ENCODE measurements at regions not wholly inside any gene's neighbourhood (a gene's known extent, or its start where the extent isn't known, plus 50 kb on each side); places are given as distances from the start of the nearest gene placed in this dataset.

DNA sequence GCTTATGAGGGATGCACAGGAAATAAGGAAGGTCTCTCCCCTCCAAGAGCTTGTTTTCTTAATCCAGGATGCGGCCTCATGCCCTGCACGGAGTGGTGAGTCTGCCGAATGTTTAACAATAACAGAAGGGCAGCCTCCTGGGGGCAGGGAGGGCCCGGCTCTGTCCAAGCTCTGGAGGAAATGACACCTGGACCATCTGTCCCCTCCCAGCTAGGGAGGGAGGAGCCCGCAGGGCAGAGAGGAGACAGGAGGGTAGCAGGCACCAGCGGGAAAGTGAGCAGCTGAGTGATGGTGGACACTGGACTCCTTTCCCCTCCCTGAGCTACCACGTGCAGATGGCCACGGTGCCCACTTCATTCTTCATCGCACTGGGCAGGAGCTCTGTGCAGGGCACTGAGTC lies 398.2 kb upstream of the MYT1L start:
- H3K36me3 ChIP-seq = no peaks in the 10 kb centered on the region
- DNase-seq = no peak
- no peaks in the 10 kb centered on the region for H3K9me3 ChIP-seq
- peaks cover 0 to 13% (median 0%) of the 10 kb centered on the region in 4 donors for H3K27me3 ChIP-seq
- H3K4me3 ChIP-seq = no peak overlapping the region
- 63 to 78% methylated on average over 5 to 6 of the region's 9 CpGs for WGBS, 2 donors
- TF ChIP-seq, protein P1, sequence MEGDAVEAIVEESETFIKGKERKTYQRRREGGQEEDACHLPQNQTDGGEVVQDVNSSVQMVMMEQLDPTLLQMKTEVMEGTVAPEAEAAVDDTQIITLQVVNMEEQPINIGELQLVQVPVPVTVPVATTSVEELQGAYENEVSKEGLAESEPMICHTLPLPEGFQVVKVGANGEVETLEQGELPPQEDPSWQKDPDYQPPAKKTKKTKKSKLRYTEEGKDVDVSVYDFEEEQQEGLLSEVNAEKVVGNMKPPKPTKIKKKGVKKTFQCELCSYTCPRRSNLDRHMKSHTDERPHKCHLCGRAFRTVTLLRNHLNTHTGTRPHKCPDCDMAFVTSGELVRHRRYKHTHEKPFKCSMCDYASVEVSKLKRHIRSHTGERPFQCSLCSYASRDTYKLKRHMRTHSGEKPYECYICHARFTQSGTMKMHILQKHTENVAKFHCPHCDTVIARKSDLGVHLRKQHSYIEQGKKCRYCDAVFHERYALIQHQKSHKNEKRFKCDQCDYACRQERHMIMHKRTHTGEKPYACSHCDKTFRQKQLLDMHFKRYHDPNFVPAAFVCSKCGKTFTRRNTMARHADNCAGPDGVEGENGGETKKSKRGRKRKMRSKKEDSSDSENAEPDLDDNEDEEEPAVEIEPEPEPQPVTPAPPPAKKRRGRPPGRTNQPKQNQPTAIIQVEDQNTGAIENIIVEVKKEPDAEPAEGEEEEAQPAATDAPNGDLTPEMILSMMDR (IDR thresholded peaks at IDR 0.05) = no peak
- no peak for TF ChIP-seq POLR2A (IDR thresholded peaks at IDR 0.05)
- intact Hi-C loops (cut with DNase I) = no loop called here
- no peaks in the 10 kb centered on the region for H3K4me1 ChIP-seq
- H3K27ac ChIP-seq = no peak overlapping the region

DNA sequence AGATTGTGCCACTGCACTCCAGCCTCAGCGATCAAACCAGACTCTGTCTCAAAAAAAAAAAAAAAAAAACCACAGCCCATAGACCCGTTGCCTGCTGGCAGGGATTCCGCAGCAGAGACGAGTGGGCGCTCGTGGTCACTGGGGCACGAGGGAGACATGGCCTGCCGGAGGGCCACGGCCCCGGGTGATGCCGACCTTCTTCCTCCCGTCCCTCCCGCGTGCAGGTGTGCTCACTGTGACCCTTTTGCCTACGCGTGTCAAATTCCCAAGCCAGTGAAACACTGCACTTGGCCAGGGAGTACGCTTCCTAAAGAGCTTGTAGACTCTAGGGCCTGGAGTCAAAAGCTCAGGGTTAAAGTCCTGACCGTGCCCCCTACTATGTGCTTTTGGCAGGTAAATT lies 397.6 kb upstream of the MYT1L start:
- no peak for TF ChIP-seq POLR2A (IDR thresholded peaks at IDR 0.05)
- TF ChIP-seq, protein P1 (IDR thresholded peaks at IDR 0.05) = no peak
- H3K4me3 ChIP-seq = no peak overlapping the region
- H3K27ac ChIP-seq = no peak overlapping the region
- intact Hi-C loops (cut with DNase I) = no loop called here
- no peaks in the 10 kb centered on the region for H3K4me1 ChIP-seq
- WGBS, 2 donors = 86% methylated on average over 18 of the region's 18 CpGs
- no peaks in the 10 kb centered on the region for H3K9me3 ChIP-seq
- no peak for DNase-seq
- no peaks in the 10 kb centered on the region for H3K36me3 ChIP-seq
- peaks cover 0 to 13% (median 0%) of the 10 kb centered on the region in 4 donors for H3K27me3 ChIP-seq

DNA sequence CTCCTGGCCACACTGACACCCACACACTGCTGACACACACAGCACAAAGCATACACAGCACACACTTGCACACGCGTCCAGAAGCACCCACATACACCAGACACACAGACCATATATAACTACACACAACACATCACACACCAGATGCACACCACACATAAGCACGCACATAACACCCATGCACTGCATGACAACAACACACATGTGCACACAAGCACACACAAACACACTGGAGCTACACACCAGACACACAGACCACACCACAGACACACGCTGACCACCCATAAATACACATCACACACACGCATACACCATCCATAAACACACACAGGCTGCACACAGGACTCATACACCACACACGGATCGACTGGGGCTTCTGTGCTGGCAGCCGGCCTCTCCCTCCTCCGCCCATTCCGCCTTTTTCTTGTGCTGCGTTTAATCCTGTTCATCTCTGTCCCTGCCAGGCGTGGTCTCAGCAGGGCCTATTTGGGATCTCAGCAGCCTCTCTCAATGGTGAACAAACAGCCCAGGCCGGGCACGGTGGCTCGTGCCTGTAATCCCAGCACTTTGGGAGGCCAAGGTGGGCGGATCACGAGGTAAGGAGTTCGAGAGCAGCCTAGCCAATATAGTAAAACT lies 396.9 kb upstream of the MYT1L start:
- Histone ChIP-seq H3K36me3 (no peaks in the 10 kb centered on the region), H3K4me3 (no peak overlapping the region), H3K9me3 (no peaks in the 10 kb centered on the region), H3K27ac (no peak overlapping the region), H3K4me1 (no peaks in the 10 kb centered on the region), H3K27me3 (peaks cover 0 to 13% (median 0%) of the 10 kb centered on the region in 4 donors)
- 71 to 72% methylated on average over 11 to 12 of the region's 18 CpGs for WGBS, 2 donors
- intact Hi-C loops (cut with DNase I) = no loop called here
- TF ChIP-seq POLR2A (IDR thresholded peaks at IDR 0.05) = no peak
- TF ChIP-seq, protein P1 (IDR thresholded peaks at IDR 0.05) = no peak
- DNase-seq = no peak

DNA sequence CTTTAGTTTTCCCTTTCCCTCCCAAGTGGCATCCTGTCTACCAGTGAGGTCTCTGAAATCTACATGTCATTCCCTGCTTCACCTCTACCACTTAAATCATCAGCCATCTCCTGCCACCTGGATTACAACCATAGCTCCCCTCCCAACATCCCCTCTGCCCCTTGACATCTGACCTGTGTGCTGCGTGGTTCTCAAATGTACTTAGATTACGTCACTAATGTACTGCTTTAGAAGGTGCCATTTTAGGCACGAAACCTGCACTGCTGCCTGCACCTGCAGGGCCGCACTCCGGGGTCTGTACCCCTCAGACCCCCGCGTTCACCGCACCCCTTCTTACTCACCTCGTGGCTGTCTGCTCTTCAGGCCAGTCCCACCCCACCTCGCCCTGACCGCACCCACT lies 395.1 kb upstream of the MYT1L start:
- intact Hi-C loops (cut with DNase I) = no loop called here
- Histone ChIP-seq H3K4me1 (no peaks in the 10 kb centered on the region), H3K36me3 (no peaks in the 10 kb centered on the region), H3K27ac (no peak overlapping the region), H3K9me3 (no peaks in the 10 kb centered on the region), H3K27me3 (peaks cover 0 to 13% (median 0%) of the 10 kb centered on the region in 4 donors), H3K4me3 (no peak overlapping the region)
- no peak for TF ChIP-seq POLR2A (IDR thresholded peaks at IDR 0.05)
- TF ChIP-seq, protein P1 (IDR thresholded peaks at IDR 0.05) = no peak
- 68 to 83% methylated on average over 11 of the region's 11 CpGs for WGBS, 2 donors
- no peak for DNase-seq

DNA sequence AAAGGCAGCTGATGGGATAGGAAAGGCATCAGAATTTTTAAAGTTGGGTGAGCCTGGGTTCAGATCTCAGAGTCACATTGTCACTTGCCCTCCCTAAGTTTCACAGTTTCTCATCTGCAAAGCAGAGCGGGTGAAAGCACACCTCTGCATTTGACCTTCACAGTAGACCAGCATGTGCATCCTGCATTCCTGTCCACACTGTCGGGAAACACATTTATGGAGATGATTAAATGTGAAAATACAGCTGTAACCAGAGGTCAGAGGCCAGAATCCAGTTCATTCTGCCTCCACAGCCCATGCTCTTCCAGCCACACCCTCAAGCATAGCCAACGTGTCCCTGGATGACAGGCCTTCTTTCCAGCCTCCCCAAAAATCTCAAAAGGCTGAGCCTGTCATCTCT lies 392.0 kb upstream of the MYT1L start:
- TF ChIP-seq, protein P1 (IDR thresholded peaks at IDR 0.05) = no peak
- no peak for TF ChIP-seq POLR2A (IDR thresholded peaks at IDR 0.05)
- Histone ChIP-seq H3K9me3 (no peaks in the 10 kb centered on the region), H3K36me3 (no peaks in the 10 kb centered on the region), H3K27ac (no peak overlapping the region), H3K4me1 (no peaks in the 10 kb centered on the region), H3K4me3 (no peak overlapping the region), H3K27me3 (peaks cover 0 to 13% (median 0%) of the 10 kb centered on the region in 4 donors)
- intact Hi-C loops (cut with DNase I) = no loop called here
- DNase-seq = no peak
- 60 to 89% methylated on average over 2 to 3 of the region's 3 CpGs for WGBS, 2 donors
